ENCODE measurements at regions not wholly inside any gene's neighbourhood (a gene's known extent, or its start where the extent isn't known, plus 50 kb on each side); places are given as distances from the start of the nearest gene placed in this dataset.

- no peak overlapping the region for H3K4me3 ChIP-seq (ENCODE audit: low read length)
- H3K4me2 ChIP-seq (ENCODE audit: low read length): no peak overlapping the region
- no peaks in the 10 kb centered on the region for H3K79me2 ChIP-seq (replicated peaks; ENCODE audit: insufficient read depth, low read length)
- TF ChIP-seq EP300 (conservative IDR thresholded peaks at IDR 0.05; ENCODE audit: poor library complexity, severe bottlenecking) (no peak), CTCF (IDR thresholded peaks at IDR 0.05; ENCODE audit: poor library complexity, severe bottlenecking) (no peak), POLR2AphosphoS5 (IDR thresholded peaks at IDR 0.05) (no peak), EZH2 (IDR thresholded peaks at IDR 0.05; ENCODE audit: borderline replicate concordance, insufficient read depth, low read length, poor library complexity, severe bottlenecking) (no peak), TAF1 (IDR thresholded peaks at IDR 0.05; ENCODE audit: low read depth) (no peak), SMC3 (conservative IDR thresholded peaks at IDR 0.05; ENCODE audit: poor library complexity) (no peak), RAD21 (conservative IDR thresholded peaks at IDR 0.05) (no peak), REST (IDR thresholded peaks at IDR 0.05; ENCODE audit: borderline replicate concordance) (no peak), MXI1 (conservative IDR thresholded peaks at IDR 0.05; ENCODE audit: poor library complexity, severe bottlenecking) (no peak)
- no peaks in the 10 kb centered on the region for H3K36me3 ChIP-seq (ENCODE audit: insufficient read depth, low read length)
- H4K20me1 ChIP-seq (ENCODE audit: insufficient read depth): no peaks in the 10 kb centered on the region
- no peak overlapping the region for H3K9ac ChIP-seq (ENCODE audit: low read length)
- no peaks in the 10 kb centered on the region for H3K9me2 ChIP-seq (ENCODE audit: insufficient read depth, low read length)
- no peak overlapping the region for H2AFZ ChIP-seq (ENCODE audit: low read depth, low read length)
- no peak overlapping the region for H3K27ac ChIP-seq (ENCODE audit: low read length)
- H3F3A ChIP-seq (ENCODE audit: insufficient read depth, low read length, poor library complexity, severe bottlenecking): no peaks in the 10 kb centered on the region
- no peaks in the 10 kb centered on the region for H3K9me3 ChIP-seq (ENCODE audit: low read length)
- H3K27me3 ChIP-seq (ENCODE audit: insufficient read depth, low read depth, low read length): no peaks in the 10 kb centered on the region
Observed at GRCh38 chr2:67218056-67218455, 179.1 kb upstream of the ETAA1 start.

- H3K4me3 ChIP-seq (ENCODE audit: low read length): no peak overlapping the region
- H4K20me1 ChIP-seq (ENCODE audit: insufficient read depth): no peaks in the 10 kb centered on the region
- no peak overlapping the region for H3K27ac ChIP-seq (ENCODE audit: low read length)
- H3K9me3 ChIP-seq (ENCODE audit: low read length): no peaks in the 10 kb centered on the region
- no peak overlapping the region for H2AFZ ChIP-seq (ENCODE audit: low read depth, low read length)
- H3K9ac ChIP-seq (ENCODE audit: low read length): no peak overlapping the region
- H3K79me2 ChIP-seq (replicated peaks; ENCODE audit: insufficient read depth, low read length): no peaks in the 10 kb centered on the region
- no peak for TF ChIP-seq SMC3 (conservative IDR thresholded peaks at IDR 0.05; ENCODE audit: poor library complexity)
- TF ChIP-seq CTCF (IDR thresholded peaks at IDR 0.05; ENCODE audit: poor library complexity, severe bottlenecking): no peak
- no peak for TF ChIP-seq POLR2AphosphoS5 (IDR thresholded peaks at IDR 0.05)
- no peak for TF ChIP-seq REST (IDR thresholded peaks at IDR 0.05; ENCODE audit: borderline replicate concordance)
- no peak for TF ChIP-seq RAD21 (conservative IDR thresholded peaks at IDR 0.05)
- no peak for TF ChIP-seq MXI1 (conservative IDR thresholded peaks at IDR 0.05; ENCODE audit: poor library complexity, severe bottlenecking)
- no peak for TF ChIP-seq EZH2 (IDR thresholded peaks at IDR 0.05; ENCODE audit: borderline replicate concordance, insufficient read depth, low read length, poor library complexity, severe bottlenecking)
- no peak for TF ChIP-seq TAF1 (IDR thresholded peaks at IDR 0.05; ENCODE audit: low read depth)
- no peak for TF ChIP-seq EP300 (conservative IDR thresholded peaks at IDR 0.05; ENCODE audit: poor library complexity, severe bottlenecking)
- H3K36me3 ChIP-seq (ENCODE audit: insufficient read depth, low read length): no peaks in the 10 kb centered on the region
- no peaks in the 10 kb centered on the region for H3K9me2 ChIP-seq (ENCODE audit: insufficient read depth, low read length)
- no peak overlapping the region for H3K4me2 ChIP-seq (ENCODE audit: low read length)
- no peaks in the 10 kb centered on the region for H3K27me3 ChIP-seq (ENCODE audit: insufficient read depth, low read depth, low read length)
- H3F3A ChIP-seq (ENCODE audit: insufficient read depth, low read length, poor library complexity, severe bottlenecking): no peaks in the 10 kb centered on the region
Observed at GRCh38 chr2:67219651-67220050, 177.5 kb upstream of the ETAA1 start.
